H1 (cell line): ENCODE measurements at regions not wholly inside any gene's neighbourhood (a gene's known extent, or its start where the extent isn't known, plus 50 kb on each side); places are given as distances from the start of the nearest gene placed in this dataset.

Source experiments
- CTCF ChIA-PET: fragments of 300-600 bp; sonication (Branson Sonifier 250); formaldehyde crosslinking; loops from one replicate; lab custom pipeline; 2021; ENCODE audit not compliant: partially characterized antibody; lab: Charles Lee
- POLR2A ChIA-PET: fragments of 300-600 bp; sonication (Branson Sonifier 250); formaldehyde crosslinking; loops from one replicate; lab custom pipeline; 2021; ENCODE audit warnings: inconsistent platforms; ENCODE audit not compliant: partially characterized antibody; lab: Charles Lee
- DNase-seq, 2 experiments: peaks; one replicate each; pipeline versions ENCODE4 v3.0.0 to v3.0.0-alpha.2; 2010 to 2022; ENCODE audit warnings: low spot score in 2 of 2, low read depth in 1 of 2, mixed read lengths in 1 of 2
- FAIRE-seq: peaks from 2 replicates; lab custom pipeline; 2011; peaks lifted over from hg19 to GRCh38; lab: Jason Lieb, UNC
- H2AFZ ChIP-seq: 2 replicates; pipeline ENCODE4 v1.8.1; 2012; ENCODE audit warnings: low read length, inconsistent platforms
- H2AK5ac ChIP-seq: 2 replicates; pipeline ENCODE4 v1.6.1; 2013; ENCODE audit warnings: low read depth, low read length
- H2BK120ac ChIP-seq: replicated peaks from 2 replicates; pipeline ENCODE3; 2013; ENCODE audit warnings: low read depth, low read length, inconsistent platforms
- H2BK12ac ChIP-seq: 2 replicates; pipeline ENCODE4 v1.6.1; 2013; ENCODE audit warnings: low read depth, low read length
- H2BK15ac ChIP-seq: 2 replicates; pipeline ENCODE4 v1.6.1; 2013; ENCODE audit warnings: low read length
- H2BK20ac ChIP-seq: 2 replicates; pipeline ENCODE4 v1.6.1; 2013; ENCODE audit warnings: low read length
- H2BK5ac ChIP-seq: 2 replicates; pipeline ENCODE4 v1.6.1; 2013; ENCODE audit warnings: low read depth, low read length
- H3K14ac ChIP-seq: 2 replicates; pipeline ENCODE4 v1.6.1; 2013; ENCODE audit warnings: inconsistent platforms; ENCODE audit not compliant: insufficient read length
- H3K18ac ChIP-seq: 2 replicates; pipeline ENCODE4 v1.6.1; 2013; ENCODE audit warnings: low read length; ENCODE audit errors: extremely low read depth
- H3K23ac ChIP-seq: 2 replicates; pipeline ENCODE4 v1.6.1; 2013; ENCODE audit warnings: inconsistent platforms; ENCODE audit not compliant: insufficient read length
- H3K23me2 ChIP-seq: 2 replicates; pipeline ENCODE4 v1.6.1; 2013; ENCODE audit warnings: low read depth, low read length
- H3K27ac ChIP-seq: 2 replicates; pipeline ENCODE4 v1.6.1; 2011; ENCODE audit warnings: low read depth, low read length, inconsistent platforms
- H3K27me3 ChIP-seq, 4 experiments: replicated peaks in 1 of 4; 1 replicate in 1 of 4; 2 replicates in 3 of 4; pipeline versions ENCODE4 v1.6.1 to v1.8.1; 2011 to 2013; ENCODE audit warnings: low read length in 3 of 4, mild to moderate bottlenecking in 3 of 4, inconsistent platforms in 2 of 4, mixed read lengths in 2 of 4, moderate library complexity in 1 of 4; ENCODE audit not compliant: control insufficient read depth in 3 of 4, insufficient read depth in 3 of 4; ENCODE audit errors: extremely low read depth in 1 of 4
- H3K36me3 ChIP-seq, 4 experiments: 2 replicates each; pipeline versions ENCODE4 v1.6.1 to v1.8.1; 2011 to 2013; ENCODE audit warnings: mild to moderate bottlenecking in 4 of 4, low read length in 3 of 4, moderate library complexity in 2 of 4, control low read depth in 1 of 4, inconsistent platforms in 1 of 4; ENCODE audit not compliant: insufficient read depth in 4 of 4, control insufficient read depth in 2 of 4
- H3K4ac ChIP-seq: replicated peaks from 2 replicates; pipeline ENCODE3; 2013; ENCODE audit warnings: low read length, low read depth, mixed read lengths, inconsistent platforms; ENCODE audit not compliant: insufficient read length
- H3K4me1 ChIP-seq, 4 experiments: replicated peaks in 1 of 4; 1 replicate in 1 of 4; 2 replicates in 3 of 4; pipeline versions ENCODE4 v1.6.1 to v1.8.1; 2011 to 2013; ENCODE audit warnings: low read length in 3 of 4, inconsistent platforms in 2 of 4, mixed read lengths in 1 of 4; ENCODE audit not compliant: insufficient read depth in 4 of 4, control insufficient read depth in 3 of 4
- H3K4me2 ChIP-seq, 2 experiments: 2 replicates each; pipeline versions ENCODE4 v1.6.1 to v1.8.1; 2011 to 2013; ENCODE audit warnings: low read depth in 2 of 2, low read length in 2 of 2, control low read depth in 1 of 2, inconsistent platforms in 1 of 2, mild to moderate bottlenecking in 1 of 2; ENCODE audit not compliant: insufficient read depth in 1 of 2
- H3K4me3 ChIP-seq, 4 experiments: fragments of 200-600, 300-600 bp in 1 of 4; sonication (generic), shearing (Covaris generic), sonication (Bioruptor Twin) in 1 of 4; 2 replicates each; pipeline versions ENCODE4 v1.5.1 to v1.8.1; 2011 to 2016; ENCODE audit warnings: low read length in 4 of 4, low read depth in 3 of 4, control low read depth in 2 of 4, inconsistent platforms in 2 of 4, mild to moderate bottlenecking in 2 of 4, mixed read lengths in 1 of 4, moderate library complexity in 1 of 4; ENCODE audit not compliant: insufficient read depth in 2 of 4; ENCODE audit errors: extremely low read depth in 1 of 4
- H3K56ac ChIP-seq: replicated peaks from 2 replicates; pipeline ENCODE3; 2013; ENCODE audit warnings: low read depth, mild to moderate bottlenecking, mixed read lengths, low read length, inconsistent platforms; ENCODE audit not compliant: insufficient read length
- H3K79me1 ChIP-seq: 2 replicates; pipeline ENCODE4 v1.6.1; 2013; ENCODE audit warnings: low read depth, low read length, control low read depth
- H3K79me2 ChIP-seq, 2 experiments: 2 replicates each; pipeline versions ENCODE4 v1.6.1 to v1.8.1; 2012 to 2013; ENCODE audit warnings: low read length in 2 of 2, mild to moderate bottlenecking in 2 of 2, inconsistent platforms in 1 of 2; ENCODE audit not compliant: insufficient read depth in 2 of 2, control insufficient read depth in 1 of 2
- H3K9ac ChIP-seq, 4 experiments: replicated peaks in 1 of 4; 1 replicate in 1 of 4; 2 replicates in 3 of 4; pipeline versions ENCODE4 v1.6.1 to v1.8.1; 2011 to 2013; ENCODE audit warnings: low read depth in 3 of 4, low read length in 3 of 4, control low read depth in 2 of 4, mild to moderate bottlenecking in 2 of 4, moderate library complexity in 2 of 4, inconsistent platforms in 1 of 4; ENCODE audit errors: extremely low read depth in 1 of 4
- H3K9me3 ChIP-seq, 2 experiments: 2 replicates each; pipeline versions ENCODE4 v1.6.1 to v1.8.1; 2012 to 2013; ENCODE audit warnings: mild to moderate bottlenecking in 2 of 2, moderate library complexity in 2 of 2, control low read depth in 1 of 2, inconsistent platforms in 1 of 2, low read depth in 1 of 2, low read length in 1 of 2, mixed read lengths in 1 of 2; ENCODE audit not compliant: insufficient read depth in 2 of 2
- H4K20me1 ChIP-seq, 2 experiments: replicated peaks in 1 of 2; 2 replicates each; pipeline versions ENCODE3 to v1.8.1; 2011 to 2013; ENCODE audit warnings: inconsistent platforms in 2 of 2, low read length in 2 of 2, mild to moderate bottlenecking in 1 of 2; ENCODE audit not compliant: insufficient read depth in 2 of 2, control insufficient read depth in 1 of 2
- H4K5ac ChIP-seq: 2 replicates; pipeline ENCODE4 v1.6.1; 2013; ENCODE audit warnings: low read length, low read depth, mixed read lengths, inconsistent platforms; ENCODE audit not compliant: insufficient read length
- H4K8ac ChIP-seq: 2 replicates; pipeline ENCODE4 v1.8.0; 2013; ENCODE audit warnings: mild to moderate bottlenecking, moderate library complexity, low read length, inconsistent platforms; ENCODE audit not compliant: insufficient read depth; ENCODE audit errors: extremely low read depth
- H4K91ac ChIP-seq: replicated peaks from 2 replicates; pipeline ENCODE3; 2013; ENCODE audit warnings: low read length, mixed read lengths, inconsistent platforms; ENCODE audit not compliant: insufficient read length
- CHD7 ChIP-seq: fragments of 300-600 bp; sonication (generic); IDR thresholded peaks from 2 replicates; pipeline ENCODE4 v1.7.1; 2012; ENCODE audit warnings: low read length, moderate library complexity, mild to moderate bottlenecking, inconsistent platforms; ENCODE audit not compliant: insufficient replicate concordance
- WGBS, 2 experiments: shearing (Covaris generic) in 1 of 2; methylation state at CpG; one replicate each; pipeline versions ENCODE4 v1.1.6 to v1.1.7; 2013 to 2015; ENCODE audit warnings: low lambda C conversion rate in 2 of 2, mixed read lengths in 2 of 2, inconsistent platforms in 1 of 2, low coverage in 1 of 2, missing lambda C conversion rate in 1 of 2; ENCODE audit not compliant: insufficient replicate concordance in 2 of 2, insufficient coverage in 1 of 2, insufficient read length in 1 of 2; ENCODE audit errors: extremely low coverage in 1 of 2, missing lambda C conversion rate in 1 of 2; 5-methylcytosine and 5-hydroxymethylcytosine counted together

DNA sequence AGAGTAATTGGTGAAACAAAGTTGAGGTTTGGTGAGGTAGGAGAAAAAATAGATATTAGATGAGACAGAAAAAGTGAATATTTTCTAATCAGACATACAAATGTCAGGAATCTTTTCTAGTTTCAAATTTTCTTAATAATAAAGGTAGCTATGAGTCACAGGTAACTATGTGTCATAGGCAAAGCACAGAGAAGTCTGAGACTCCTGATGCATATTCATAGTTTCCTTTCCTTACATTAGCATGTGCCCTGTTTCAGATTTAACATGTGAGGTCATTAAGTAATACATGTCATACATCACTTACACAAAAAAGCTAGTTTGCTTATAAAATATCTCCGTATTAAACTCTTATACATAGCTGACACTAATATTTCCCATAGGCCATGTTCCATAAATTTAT, 1141.3 kb upstream of the PCDH20 start:
- ChIA-PET CTCF (no interaction called here), POLR2A (no interaction called here)
- no peak overlapping the region for H2BK5ac ChIP-seq
- H3K4me3 ChIP-seq = no peak overlapping the region
- no peak overlapping the region for H3K27ac ChIP-seq
- H3K4me2 ChIP-seq = no peak overlapping the region
- H4K5ac ChIP-seq = no peak overlapping the region
- no peak overlapping the region for H2AFZ ChIP-seq
- H2BK20ac ChIP-seq = no peak overlapping the region
- H3K23ac ChIP-seq = no peak overlapping the region
- H3K23me2 ChIP-seq = no peaks in the 10 kb centered on the region
- H3K4me1 ChIP-seq = no peaks in the 10 kb centered on the region
- H3K9ac ChIP-seq = no peak overlapping the region
- H3K9me3 ChIP-seq = no peaks in the 10 kb centered on the region
- H3K36me3 ChIP-seq = no peaks in the 10 kb centered on the region
- no peak overlapping the region for H3K18ac ChIP-seq
- peaks cover 0 to 1% (median 0%) of the 10 kb centered on the region in 4 experiments; a peak in 1 of 7 replicates for H3K27me3 ChIP-seq
- 94% methylated on average over 1 of the region's 1 CpG; no CpG with 5 or more reads in 1 of the 2 experiments for WGBS, 2 experiments
- H3K79me2 ChIP-seq = no peaks in the 10 kb centered on the region
- H2BK15ac ChIP-seq = no peak overlapping the region
- H2BK12ac ChIP-seq = no peak overlapping the region
- H3K79me1 ChIP-seq = no peaks in the 10 kb centered on the region
- H3K56ac ChIP-seq = no peak overlapping the region
- no peak overlapping the region for H4K8ac ChIP-seq
- FAIRE-seq (no peak), DNase-seq (no peak)
- H2AK5ac ChIP-seq = no peak overlapping the region
- no peak overlapping the region for H3K4ac ChIP-seq
- H4K20me1 ChIP-seq = no peaks in the 10 kb centered on the region
- H4K91ac ChIP-seq = no peak overlapping the region
- H2BK120ac ChIP-seq = no peak overlapping the region
- H3K14ac ChIP-seq = no peak overlapping the region
- TF ChIP-seq CHD7 = no peak
